GM12891 (cell line): ENCODE measurements at regions not wholly inside any gene's neighbourhood (a gene's known extent, or its start where the extent isn't known, plus 50 kb on each side); places are given as distances from the start of the nearest gene placed in this dataset.

Experiments used
- POLR2A ChIP-seq: IDR thresholded peaks from 2 replicates; pipeline ENCODE4 v1.6.1; 2011; ENCODE audit warnings: low read depth, low read length, control low read depth
- POLR2AphosphoS5 ChIP-seq: IDR thresholded peaks from 2 replicates; pipeline ENCODE4 v1.6.1; 2011; ENCODE audit warnings: low read depth, low read length, control low read depth

- TF ChIP-seq POLR2A, result no peak
- TF ChIP-seq POLR2AphosphoS5, result no peak
Measured at GRCh38 chr17:33858682-33859081, 396.4 kb upstream of the CCL2 start.
